Parathyroid adenoma (tissue), 2 donors: ENCODE measurements at regions not wholly inside any gene's neighbourhood (a gene's known extent, or its start where the extent isn't known, plus 50 kb on each side); places are given as distances from the start of the nearest gene placed in this dataset.

ENCODE experiments used
- H2AFZ ChIP-seq: fragments of 300-600 bp; sonication (generic); one replicate; pipeline ENCODE4 v1.7.0; 2017; ENCODE audit warnings: antibody characterized with exemption, mild to moderate bottlenecking
- H3K27ac ChIP-seq: fragments of 300-600 bp; sonication (generic); one replicate; pipeline ENCODE4 v1.7.0; 2017
- H3K27me3 ChIP-seq: fragments of 300-600 bp; sonication (generic); one replicate; pipeline ENCODE4 v1.7.0; 2017; ENCODE audit warnings: low read length; ENCODE audit not compliant: control insufficient read depth, insufficient read depth
- H3K36me3 ChIP-seq: fragments of 300-600 bp; sonication (generic); one replicate; pipeline ENCODE4 v1.7.0; 2017; ENCODE audit warnings: low read length; ENCODE audit not compliant: control insufficient read depth, insufficient read depth
- H3K4me1 ChIP-seq: fragments of 300-600 bp; sonication (generic); one replicate; pipeline ENCODE4 v1.7.0; 2017; ENCODE audit warnings: control low read depth
- H3K4me2 ChIP-seq: fragments of 300-600 bp; sonication (generic); one replicate; pipeline ENCODE4 v1.7.0; 2017; ENCODE audit warnings: low read length
- H3K4me3 ChIP-seq: fragments of 300-600 bp; sonication (generic); one replicate; pipeline ENCODE4 v1.7.0; 2017; ENCODE audit warnings: low read depth, low read length
- H3K79me2 ChIP-seq: fragments of 300-600 bp; sonication (generic); one replicate; pipeline ENCODE4 v1.7.0; 2017; ENCODE audit warnings: control low read depth
- H3K9ac ChIP-seq: fragments of 300-600 bp; sonication (generic); one replicate; pipeline ENCODE4 v1.7.0; 2017; ENCODE audit warnings: mild to moderate bottlenecking
- H3K9me3 ChIP-seq: fragments of 300-600 bp; sonication (generic); one replicate; pipeline ENCODE4 v1.7.0; 2017; ENCODE audit warnings: low read length; ENCODE audit not compliant: control insufficient read depth
- CTCF ChIP-seq: fragments of 300-600 bp; sonication (generic); IDR thresholded peaks from one replicate; pipeline ENCODE4 v1.7.0; 2017; ENCODE audit warnings: antibody characterized with exemption, mild to moderate bottlenecking
- donor health status: primary hyperparathyroidism.

- H3K4me3 ChIP-seq: no peak overlapping the region
- TF ChIP-seq CTCF: no peak
- no peak overlapping the region for H3K4me2 ChIP-seq
- H3K27me3 ChIP-seq: no peaks in the 10 kb centered on the region
- H3K27ac ChIP-seq: no peak overlapping the region
- no peak overlapping the region for H2AFZ ChIP-seq
- H3K9ac ChIP-seq: no peak overlapping the region
- H3K79me2 ChIP-seq: no peaks in the 10 kb centered on the region
- no peaks in the 10 kb centered on the region for H3K9me3 ChIP-seq
- no peaks in the 10 kb centered on the region for H3K4me1 ChIP-seq
- H3K36me3 ChIP-seq: no peaks in the 10 kb centered on the region
Observed at GRCh38 chr21:24369746-24370145, 1237.5 kb downstream of the MRPL39 start.

- Histone ChIP-seq H3K4me1 (no peaks in the 10 kb centered on the region), H3K9ac (no peak overlapping the region), H3K36me3 (no peaks in the 10 kb centered on the region), H3K27ac (no peak overlapping the region), H3K27me3 (no peaks in the 10 kb centered on the region), H3K9me3 (no peaks in the 10 kb centered on the region), H3K4me3 (no peak overlapping the region), H3K79me2 (no peaks in the 10 kb centered on the region), H3K4me2 (no peak overlapping the region), H2AFZ (no peak overlapping the region)
- TF ChIP-seq CTCF: no peak
Observed at GRCh38 chr21:24369278-24369677, 1238.0 kb downstream of the MRPL39 start.

DNA sequence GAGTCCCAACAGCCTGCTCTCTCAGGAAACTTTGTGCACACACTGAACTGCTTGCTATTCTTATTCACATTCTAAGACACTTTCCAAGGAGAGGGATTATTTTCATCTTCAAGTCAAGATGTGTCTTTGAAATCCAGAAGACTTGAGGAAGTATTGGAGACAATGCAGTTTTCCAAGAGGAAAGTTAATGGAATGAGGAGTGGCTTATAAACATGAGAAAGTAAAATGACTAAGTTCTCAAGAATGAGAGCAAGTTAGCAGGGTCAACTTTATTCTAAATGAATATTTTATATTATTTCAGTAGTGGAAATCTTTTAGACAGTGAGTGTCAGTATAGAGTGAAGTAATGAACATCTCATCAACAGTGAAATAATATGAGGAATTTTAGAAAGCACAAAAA, 1239.3 kb downstream of the MRPL39 start:
- Histone ChIP-seq H3K36me3 (no peaks in the 10 kb centered on the region), H3K27me3 (no peaks in the 10 kb centered on the region), H3K9me3 (no peaks in the 10 kb centered on the region), H2AFZ (no peak overlapping the region), H3K4me2 (no peak overlapping the region), H3K4me3 (no peak overlapping the region), H3K9ac (no peak overlapping the region), H3K79me2 (no peaks in the 10 kb centered on the region), H3K27ac (no peak overlapping the region), H3K4me1 (no peaks in the 10 kb centered on the region)
- no peak for TF ChIP-seq CTCF

GRCh38 chr21:24353492-24353891, 1253.8 kb downstream of the MRPL39 start:
- Histone ChIP-seq H3K27me3 (no peaks in the 10 kb centered on the region), H3K4me3 (no peak overlapping the region), H3K79me2 (no peaks in the 10 kb centered on the region), H3K27ac (no peak overlapping the region), H3K4me1 (no peaks in the 10 kb centered on the region), H2AFZ (no peak overlapping the region), H3K9ac (no peak overlapping the region), H3K9me3 (no peaks in the 10 kb centered on the region), H3K36me3 (no peaks in the 10 kb centered on the region), H3K4me2 (no peak overlapping the region)
- TF ChIP-seq CTCF: no peak

- no peaks in the 10 kb centered on the region for H3K36me3 ChIP-seq
- no peak overlapping the region for H3K4me3 ChIP-seq
- no peaks in the 10 kb centered on the region for H3K79me2 ChIP-seq
- TF ChIP-seq CTCF: no peak
- H3K9me3 ChIP-seq: no peaks in the 10 kb centered on the region
- H3K4me2 ChIP-seq: no peak overlapping the region
- H3K4me1 ChIP-seq: no peaks in the 10 kb centered on the region
- H3K27me3 ChIP-seq: no peaks in the 10 kb centered on the region
- no peak overlapping the region for H3K27ac ChIP-seq
- H3K9ac ChIP-seq: no peak overlapping the region
- H2AFZ ChIP-seq: no peak overlapping the region
Observed at GRCh38 chr21:24339406-24339805, 1267.9 kb downstream of the MRPL39 start.
